Endothelial cell of umbilical vein (primary cell): ENCODE measurements at regions not wholly inside any gene's neighbourhood (a gene's known extent, or its start where the extent isn't known, plus 50 kb on each side); places are given as distances from the start of the nearest gene placed in this dataset.

Experiments used
- BruUV-seq: library from RNA; stranded (reverse); fragments of 400-500 nt; replicated peaks from 2 replicates; lab custom pipeline; 2021; lab: Mats Ljungman, UMichigan
- CTCF ChIA-PET: fragments of 300-600, 350-600 bp; sonication (Branson Sonifier 250); formaldehyde crosslinking; loops from one replicate; lab custom pipeline; 2021; ENCODE audit warnings: antibody characterized with exemption, inconsistent platforms; lab: Charles Lee
- POLR2A ChIA-PET: fragments of 300-600, 350-600 bp; sonication (Branson Sonifier 250); formaldehyde crosslinking; loops from one replicate; lab custom pipeline; 2021; ENCODE audit warnings: antibody characterized with exemption, inconsistent platforms; lab: Charles Lee
- DNase-seq: peaks from one replicate; pipeline ENCODE4 v3.0.0-alpha.2; 2011; ENCODE audit warnings: low read depth, low spot score
- FAIRE-seq: peaks from 2 replicates; lab custom pipeline; 2011; peaks lifted over from hg19 to GRCh38; lab: Jason Lieb, UNC
- H2AFZ ChIP-seq: 2 replicates; pipeline ENCODE4 v1.6.0; 2012; ENCODE audit warnings: low read depth, low read length, control low read depth, inconsistent platforms
- H3K27ac ChIP-seq: 2 replicates; pipeline ENCODE4 v1.5.1; 2011; ENCODE audit warnings: low read depth, mild to moderate bottlenecking, control low read depth, low read length, moderate library complexity; ENCODE audit not compliant: insufficient read depth
- H3K27me3 ChIP-seq, 2 experiments: 2 replicates each; pipeline versions ENCODE4 v1.6.0 to v1.6.1; 2011; ENCODE audit warnings: low read length in 2 of 2, mixed read lengths in 1 of 2; ENCODE audit not compliant: control insufficient read depth in 2 of 2, insufficient read depth in 2 of 2
- H3K36me3 ChIP-seq, 2 experiments: 2 replicates in 1 of 2; 3 replicates in 1 of 2; pipeline ENCODE4 v1.5.1; 2011; ENCODE audit warnings: low read length in 2 of 2, mild to moderate bottlenecking in 1 of 2, moderate library complexity in 1 of 2; ENCODE audit not compliant: control insufficient read depth in 2 of 2, insufficient read depth in 2 of 2; ENCODE audit errors: extremely low read depth in 1 of 2
- H3K4me1 ChIP-seq: 3 replicates; pipeline ENCODE4 v1.5.1; 2011; ENCODE audit warnings: mild to moderate bottlenecking, low read length; ENCODE audit not compliant: control insufficient read depth, insufficient read depth; ENCODE audit errors: extremely low read depth
- H3K4me2 ChIP-seq: 2 replicates; pipeline ENCODE4 v1.6.1; 2011; ENCODE audit warnings: low read length, control low read depth, mixed read lengths; ENCODE audit not compliant: insufficient read depth
- H3K4me3 ChIP-seq, 3 experiments: fragments of 200-600 bp in 1 of 3; sonication (generic), shearing (Covaris generic) in 1 of 3; replicated peaks in 1 of 3; 2 replicates each; pipeline ENCODE4 v1.5.1; 2011 to 2016; ENCODE audit warnings: control low read depth in 3 of 3, low read length in 3 of 3, mild to moderate bottlenecking in 2 of 3, inconsistent platforms in 1 of 3, low read depth in 1 of 3, moderate library complexity in 1 of 3; ENCODE audit not compliant: insufficient read depth in 1 of 3
- H3K79me2 ChIP-seq: 2 replicates; pipeline ENCODE4 v1.6.0; 2012; ENCODE audit warnings: low read length, inconsistent platforms; ENCODE audit not compliant: control insufficient read depth, insufficient read depth
- H3K9ac ChIP-seq: replicated peaks from 2 replicates; pipeline ENCODE3; 2011; ENCODE audit warnings: low read length, control low read depth; ENCODE audit not compliant: insufficient read depth; ENCODE audit errors: extremely low read depth
- H3K9me1 ChIP-seq: replicated peaks from 3 replicates; pipeline ENCODE4 v1.6.0; 2011; ENCODE audit warnings: mild to moderate bottlenecking, low read length; ENCODE audit not compliant: control insufficient read depth, insufficient read depth; ENCODE audit errors: extremely low read depth
- H3K9me3 ChIP-seq: replicated peaks from 2 replicates; pipeline ENCODE4 v1.5.1; 2012; ENCODE audit warnings: low read length, inconsistent platforms; ENCODE audit not compliant: control insufficient read depth, insufficient read depth
- H4K20me1 ChIP-seq: replicated peaks from 2 replicates; pipeline ENCODE3; 2011; ENCODE audit warnings: mild to moderate bottlenecking, low read length; ENCODE audit not compliant: control insufficient read depth, insufficient read depth; ENCODE audit errors: extremely low read depth
- CTCF ChIP-seq, 2 donors: IDR thresholded peaks; 1 replicate in 1 of 2; 2 replicates in 1 of 2; pipeline ENCODE4 v1.5.1; 2011; ENCODE audit warnings: low read length in 2 of 2, mild to moderate bottlenecking in 2 of 2, moderate library complexity in 2 of 2, control low read depth in 1 of 2, inconsistent platforms in 1 of 2, low read depth in 1 of 2; ENCODE audit not compliant: insufficient read depth in 1 of 2; ENCODE audit errors: extremely low read depth in 1 of 2
- EZH2 ChIP-seq: IDR thresholded peaks from 2 replicates; pipeline ENCODE4 v1.6.1; 2012; ENCODE audit warnings: borderline replicate concordance, low read depth, mild to moderate bottlenecking, moderate library complexity, low read length, inconsistent platforms; ENCODE audit not compliant: severe bottlenecking
- FOS ChIP-seq: IDR thresholded peaks from 2 replicates; pipeline ENCODE4 v1.6.1; 2011; ENCODE audit warnings: mild to moderate bottlenecking, low read length, moderate library complexity, borderline replicate concordance; ENCODE audit not compliant: insufficient read depth
- GATA2 ChIP-seq: IDR thresholded peaks from 2 replicates; pipeline ENCODE4 v1.7.0; 2011; ENCODE audit warnings: low read depth, mild to moderate bottlenecking, moderate library complexity, mixed read lengths, low read length; ENCODE audit not compliant: insufficient read length, insufficient read depth
- JUN ChIP-seq: IDR thresholded peaks from 2 replicates; pipeline ENCODE4 v1.6.1; 2011; ENCODE audit warnings: borderline replicate concordance, low read depth; ENCODE audit not compliant: insufficient read length, insufficient read depth
- MAX ChIP-seq: IDR thresholded peaks from 2 replicates; pipeline ENCODE4 v1.6.1; 2011; ENCODE audit not compliant: insufficient read depth, insufficient read length
- MYC ChIP-seq: IDR thresholded peaks from one replicate; pipeline ENCODE4 v1.6.1; 2011; ENCODE audit warnings: mild to moderate bottlenecking, low read depth, low read length
- POLR2A ChIP-seq: IDR thresholded peaks from 2 replicates; pipeline ENCODE4 v1.6.1; 2012; ENCODE audit warnings: low read depth, mild to moderate bottlenecking, control low read depth, low read length
- POLR2AphosphoS5 ChIP-seq: IDR thresholded peaks from 2 replicates; pipeline ENCODE4 v1.6.1; 2012; ENCODE audit warnings: low read depth, mild to moderate bottlenecking, control low read depth, low read length, moderate library complexity; ENCODE audit not compliant: insufficient read depth
- dilution Hi-C: fragments of 300-500 bp; cut with MboI; formaldehyde crosslinking; loops from one replicate; pipeline ENCODE4 v1.15.0; 2019; ENCODE audit warnings: low sequenced_read_pairs; ENCODE audit not compliant: extremely low pct_ligation_motif_present
- intact Hi-C: fragments of 100-400 bp; cut with micrococcal nuclease; formaldehyde crosslinking; loops from one replicate; pipeline ENCODE4 v1.10.0; 2022

GRCh38 chr14:49493557-49493956 lies 92.6 kb downstream of the RPS29 start:
- H3K4me2 ChIP-seq: no peak overlapping the region
- peaks cover 2 to 6% of the 10 kb centered on the region in 2 experiments for H3K27me3 ChIP-seq
- no peak overlapping the region for H3K4me3 ChIP-seq
- no peak for FAIRE-seq
- dilution Hi-C loops (no loop called here), intact Hi-C loops (no loop called here)
- H3K79me2 ChIP-seq: no peaks in the 10 kb centered on the region
- H3K4me1 ChIP-seq: no peaks in the 10 kb centered on the region
- no peaks in the 10 kb centered on the region for H3K36me3 ChIP-seq
- H3K27ac ChIP-seq: no peak overlapping the region
- no peak for DNase-seq
- H3K9me1 ChIP-seq: no peaks in the 10 kb centered on the region
- ChIA-PET CTCF (interaction anchor here (5.9 kb wide), 1 partner anchor 32 kb away, joined by 154 read pairs; no protein-coding TSS in a partner anchor), POLR2A (no interaction called here)
- H3K9me3 ChIP-seq: no peaks in the 10 kb centered on the region
- no TSS peak for BruUV-seq
- H3K9ac ChIP-seq: no peak overlapping the region
- H4K20me1 ChIP-seq: no peaks in the 10 kb centered on the region
- no peak overlapping the region for H2AFZ ChIP-seq
- TF ChIP-seq POLR2AphosphoS5 (no peak), MAX (no peak), GATA2 (no peak), MYC (no peak)

GRCh38 chr14:49492151-49492550 lies 94.0 kb downstream of the RPS29 start:
- FAIRE-seq: no peak
- dilution Hi-C loops (no loop called here), intact Hi-C loops (no loop called here)
- POLR2A ChIA-PET: no interaction called here
- no peaks in the 10 kb centered on the region for H3K4me1 ChIP-seq
- H2AFZ ChIP-seq: no peak overlapping the region
- H3K36me3 ChIP-seq: no peaks in the 10 kb centered on the region
- TF ChIP-seq MYC (no peak), JUN (no peak), POLR2A (no peak), FOS (no peak), POLR2AphosphoS5 (no peak), GATA2 (no peak), CTCF (IDR thresholded peaks at IDR 0.05; ENCODE audit: extremely low read depth in 1 of 2, insufficient read depth in 1 of 2, low read depth in 1 of 2, low read length in 2 of 2) (no peak), EZH2 (no peak), MAX (no peak)
- H3K79me2 ChIP-seq: no peaks in the 10 kb centered on the region
- peaks cover 5 to 8% of the 10 kb centered on the region in 2 experiments for H3K27me3 ChIP-seq
- H3K9me1 ChIP-seq: no peaks in the 10 kb centered on the region
- no peak overlapping the region for H3K27ac ChIP-seq
- H3K4me3 ChIP-seq: no peak overlapping the region
- no peak overlapping the region for H3K9ac ChIP-seq
- no TSS peak for BruUV-seq
- no peaks in the 10 kb centered on the region for H4K20me1 ChIP-seq
- DNase-seq: no peak
- no peaks in the 10 kb centered on the region for H3K9me3 ChIP-seq
- no peak overlapping the region for H3K4me2 ChIP-seq
- CTCF ChIA-PET: interaction anchor here (1.6 kb wide), 1 partner anchor 30 kb away, joined by 8 read pairs; no protein-coding TSS in a partner anchor
